ENCODE measurements at regions not wholly inside any gene's neighbourhood (a gene's known extent, or its start where the extent isn't known, plus 50 kb on each side); places are given as distances from the start of the nearest gene placed in this dataset.

DNA sequence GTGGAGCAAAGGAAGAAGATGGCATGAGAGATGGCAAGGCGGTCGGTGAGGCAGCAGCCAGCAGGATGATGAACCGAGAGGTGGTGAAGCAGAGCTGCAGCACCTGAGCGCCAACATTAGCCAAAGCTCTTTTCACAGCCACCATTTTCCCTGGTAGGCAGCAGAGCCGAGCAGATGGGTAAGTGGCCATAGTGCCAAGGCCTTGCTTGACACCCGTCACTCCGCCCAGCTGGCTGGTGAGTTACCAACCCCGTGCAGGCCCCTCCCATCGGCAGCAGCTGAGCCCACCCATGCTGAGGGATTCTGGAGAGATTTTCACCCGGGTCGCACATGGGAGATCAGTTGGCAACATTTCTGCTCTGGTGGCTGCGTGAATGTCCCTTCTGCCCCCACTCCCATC, 647.7 kb downstream of the PTPRU start:
- intact Hi-C loops (cut with micrococcal nuclease), result no loop called here
- Mint-ChIP-seq H3K4me3 (no peak overlapping the region), H3K9me3 (no peaks in the 10 kb centered on the region), H3K27me3 (no peaks in the 10 kb centered on the region), H3K4me1 (no peaks in the 10 kb centered on the region), H3K36me3 (ENCODE audit: low read depth) (no peaks in the 10 kb centered on the region), H3K27ac (no peak overlapping the region)
- DNase-seq, result no peak

DNA sequence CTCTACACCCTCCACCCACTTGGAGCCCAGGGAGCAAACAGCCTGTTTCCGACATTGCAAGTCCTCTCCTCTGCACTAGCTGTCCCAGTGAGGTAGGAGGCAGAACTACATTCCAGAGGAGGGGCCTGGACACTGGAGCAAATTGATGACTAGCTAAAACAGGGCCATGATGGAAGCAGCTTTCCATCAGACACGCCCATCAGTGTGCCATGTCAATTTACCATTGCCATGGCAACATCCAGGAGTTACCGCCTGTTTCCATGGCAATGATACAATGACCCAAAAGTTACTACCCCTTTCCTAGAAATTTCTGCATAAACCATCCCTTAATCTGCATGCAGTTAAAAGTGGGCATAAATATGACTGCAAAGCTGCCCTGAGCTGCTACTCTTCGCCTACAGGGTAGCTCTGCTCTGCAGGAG, 647.1 kb downstream of the PTPRU start:
- Mint-ChIP-seq H3K4me1 (no peaks in the 10 kb centered on the region), H3K9me3 (no peaks in the 10 kb centered on the region), H3K4me3 (no peak overlapping the region), H3K27ac (no peak overlapping the region), H3K27me3 (no peaks in the 10 kb centered on the region), H3K36me3 (ENCODE audit: low read depth) (no peaks in the 10 kb centered on the region)
- intact Hi-C loops (cut with micrococcal nuclease), result no loop called here
- no peak for DNase-seq

DNA sequence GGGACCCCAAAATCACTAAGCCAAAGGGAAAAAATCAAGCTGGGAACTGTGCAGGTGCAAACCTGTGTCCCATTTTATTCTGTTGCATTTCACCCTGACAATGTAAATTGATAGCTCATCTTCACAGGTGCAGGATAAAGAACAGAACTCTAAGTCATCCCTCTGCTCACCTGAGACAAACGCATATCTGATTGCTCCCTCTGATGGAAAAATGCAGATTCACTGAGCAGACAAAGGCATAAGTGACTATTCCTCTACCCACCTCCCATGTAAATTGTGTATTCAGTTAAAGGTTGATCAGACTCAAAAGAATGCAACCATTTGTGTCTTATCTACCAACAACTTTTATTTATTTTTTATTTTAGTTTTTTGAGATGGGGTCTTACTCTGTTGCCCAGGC, 644.2 kb downstream of the PTPRU start:
- Mint-ChIP-seq H3K9me3 (no peaks in the 10 kb centered on the region), H3K27ac (no peak overlapping the region), H3K27me3 (no peaks in the 10 kb centered on the region), H3K36me3 (ENCODE audit: low read depth) (no peaks in the 10 kb centered on the region), H3K4me1 (no peaks in the 10 kb centered on the region), H3K4me3 (no peak overlapping the region)
- intact Hi-C loops (cut with micrococcal nuclease), result no loop called here
- no peak for DNase-seq

DNA sequence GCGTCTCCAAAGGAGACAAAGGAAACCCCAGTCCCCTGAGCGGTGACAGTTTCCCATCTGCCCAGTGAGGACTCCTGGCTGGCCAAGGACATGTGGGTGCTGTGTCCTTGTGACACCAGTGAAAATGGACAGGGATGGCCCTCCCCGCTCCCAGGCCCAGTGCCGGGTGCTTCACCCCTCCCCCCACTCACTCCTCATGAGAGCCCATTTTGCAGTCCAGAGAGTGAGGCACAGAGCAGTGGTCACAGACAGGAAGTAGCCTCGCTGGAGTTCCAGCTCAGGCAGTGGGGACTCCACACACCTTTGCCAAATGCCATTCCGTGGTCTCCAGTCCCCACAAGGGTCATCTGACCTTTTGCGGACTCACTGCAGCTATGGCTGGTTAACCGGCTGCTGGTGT, 642.9 kb downstream of the PTPRU start:
- H3K27me3 Mint-ChIP-seq, result no peaks in the 10 kb centered on the region
- DNase-seq, result no peak
- H3K27ac Mint-ChIP-seq, result no peak overlapping the region
- no peaks in the 10 kb centered on the region for H3K4me1 Mint-ChIP-seq
- H3K36me3 Mint-ChIP-seq (ENCODE audit: low read depth), result no peaks in the 10 kb centered on the region
- no peak overlapping the region for H3K4me3 Mint-ChIP-seq
- no peaks in the 10 kb centered on the region for H3K9me3 Mint-ChIP-seq
- intact Hi-C loops (cut with micrococcal nuclease), result no loop called here

DNA sequence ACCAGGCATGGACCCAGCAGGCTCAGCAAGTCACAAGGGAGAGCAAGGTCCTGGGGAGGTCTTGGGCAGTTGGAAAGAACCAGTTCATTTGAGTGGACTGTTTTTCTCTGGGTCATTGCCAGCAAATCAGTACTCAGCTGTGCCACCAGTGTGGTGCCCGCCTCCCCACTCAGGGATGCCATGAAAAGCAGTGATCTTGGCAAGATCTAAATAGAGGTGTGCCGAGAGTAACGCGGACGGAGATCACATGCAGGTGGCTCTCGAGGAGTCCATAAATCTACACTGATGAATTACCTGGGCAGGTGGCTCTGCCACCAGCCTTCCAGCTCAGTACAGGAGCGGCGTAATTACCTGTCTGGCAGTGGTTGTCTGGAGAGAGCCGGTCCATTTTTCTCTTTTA, 642.2 kb downstream of the PTPRU start:
- DNase-seq, result no peak
- no peaks in the 10 kb centered on the region for H3K36me3 Mint-ChIP-seq (ENCODE audit: low read depth)
- H3K9me3 Mint-ChIP-seq, result no peaks in the 10 kb centered on the region
- H3K4me1 Mint-ChIP-seq, result no peaks in the 10 kb centered on the region
- intact Hi-C loops (cut with micrococcal nuclease), result no loop called here
- no peaks in the 10 kb centered on the region for H3K27me3 Mint-ChIP-seq
- no peak overlapping the region for H3K27ac Mint-ChIP-seq
- no peak overlapping the region for H3K4me3 Mint-ChIP-seq

DNA sequence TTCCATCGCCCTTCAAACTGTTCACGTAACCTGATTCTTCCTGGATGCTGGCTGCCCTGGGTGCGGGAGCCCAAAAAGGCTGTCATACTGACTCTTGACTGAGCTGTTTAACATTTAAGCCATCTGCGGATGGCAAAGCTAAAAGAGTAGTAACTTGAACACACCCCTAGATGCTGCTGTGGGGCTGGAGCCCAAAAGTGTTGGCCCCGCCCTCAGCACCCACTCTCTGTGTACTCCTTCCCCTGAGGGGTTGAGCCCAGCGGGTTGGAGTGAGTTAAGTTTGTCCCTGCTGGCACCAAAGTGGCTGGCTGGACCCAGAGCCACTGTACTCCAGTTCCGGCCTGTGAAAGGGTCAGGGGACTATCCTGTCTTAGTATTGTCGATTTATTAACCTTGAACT, 640.6 kb downstream of the PTPRU start:
- no peak overlapping the region for H3K4me3 Mint-ChIP-seq
- no peak overlapping the region for H3K27ac Mint-ChIP-seq
- H3K4me1 Mint-ChIP-seq, result no peaks in the 10 kb centered on the region

DNA sequence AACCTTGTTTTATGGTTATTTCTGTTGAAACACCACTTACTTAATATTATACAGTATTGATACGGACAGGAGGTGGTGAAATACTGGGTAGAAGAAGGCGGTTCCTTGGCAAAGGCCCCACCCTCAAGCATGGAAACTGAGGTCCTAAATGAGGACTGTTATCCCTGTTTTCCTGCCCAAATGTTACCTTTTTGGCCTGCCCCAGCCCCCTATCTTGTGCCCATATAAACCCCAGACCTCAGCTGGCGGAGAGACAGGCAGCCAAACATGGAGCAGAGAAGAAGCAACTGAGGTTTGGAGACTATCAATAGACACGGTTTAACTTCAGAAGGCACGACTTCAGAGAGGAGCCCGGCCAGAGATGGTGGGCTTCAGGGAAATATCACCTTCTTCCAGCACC, 640.1 kb downstream of the PTPRU start:
- no peak overlapping the region for H3K27ac Mint-ChIP-seq
- no peak for DNase-seq
- no peaks in the 10 kb centered on the region for H3K4me1 Mint-ChIP-seq
- no peak overlapping the region for H3K4me3 Mint-ChIP-seq
- no peaks in the 10 kb centered on the region for H3K36me3 Mint-ChIP-seq (ENCODE audit: low read depth)
- no peaks in the 10 kb centered on the region for H3K9me3 Mint-ChIP-seq
- no peaks in the 10 kb centered on the region for H3K27me3 Mint-ChIP-seq
- intact Hi-C loops (cut with micrococcal nuclease), result no loop called here

More for the DNA sequence above, 640.6 kb downstream of the PTPRU start:
- no peak for DNase-seq
- no peaks in the 10 kb centered on the region for H3K27me3 Mint-ChIP-seq
- no peaks in the 10 kb centered on the region for H3K36me3 Mint-ChIP-seq (ENCODE audit: low read depth)
- H3K9me3 Mint-ChIP-seq, result no peaks in the 10 kb centered on the region
- intact Hi-C loops (cut with micrococcal nuclease), result no loop called here

DNA sequence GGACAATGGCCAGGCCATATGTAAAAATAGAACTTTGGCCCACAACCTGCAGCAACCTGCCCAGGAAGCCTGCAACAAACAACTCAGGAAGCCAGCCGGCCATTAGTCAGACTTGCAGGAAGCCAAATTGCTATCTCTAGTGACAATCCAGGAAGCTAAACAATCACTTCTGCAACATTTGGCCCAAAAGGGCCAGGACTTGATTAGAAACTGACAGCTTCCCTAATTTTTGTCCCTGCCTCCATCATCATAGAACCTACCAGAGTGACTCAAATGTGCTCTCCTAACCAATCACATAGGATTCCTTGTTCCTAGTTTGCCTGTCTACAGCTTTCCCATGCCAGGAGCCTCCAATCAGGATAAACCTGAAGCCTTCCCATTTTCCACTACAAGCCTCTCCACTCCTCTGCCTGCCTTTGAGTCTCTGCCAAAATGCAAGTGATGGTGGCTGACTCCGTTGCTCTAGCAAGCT, 639.3 kb downstream of the PTPRU start:
- no peak overlapping the region for H3K4me3 Mint-ChIP-seq
- no peaks in the 10 kb centered on the region for H3K4me1 Mint-ChIP-seq
- no peaks in the 10 kb centered on the region for H3K36me3 Mint-ChIP-seq (ENCODE audit: low read depth)
- no peak overlapping the region for H3K27ac Mint-ChIP-seq
- DNase-seq, result no peak
- no peaks in the 10 kb centered on the region for H3K27me3 Mint-ChIP-seq
- intact Hi-C loops (cut with micrococcal nuclease), result no loop called here
- no peaks in the 10 kb centered on the region for H3K9me3 Mint-ChIP-seq

DNA sequence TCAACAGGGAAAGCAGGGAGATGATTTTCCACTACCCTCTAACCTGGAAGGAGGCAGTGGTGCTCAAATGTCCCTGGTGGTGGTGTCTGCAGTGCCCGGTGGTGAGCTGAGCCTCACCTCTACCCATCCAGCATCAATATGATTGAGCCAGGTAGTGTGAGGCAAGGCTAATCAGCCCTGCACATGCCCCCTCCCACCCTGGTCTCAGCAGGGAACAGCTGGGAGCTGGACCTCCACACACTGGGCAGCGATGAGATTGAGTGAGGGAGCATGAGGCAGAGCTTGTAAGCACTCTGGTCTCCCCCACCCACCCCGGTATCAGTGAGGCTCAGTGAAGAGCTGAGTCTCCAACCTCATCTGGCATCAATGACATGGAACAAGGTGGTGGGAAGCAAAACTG, 634.3 kb downstream of the PTPRU start:
- H3K4me3 Mint-ChIP-seq, result no peak overlapping the region
- H3K27me3 Mint-ChIP-seq, result no peaks in the 10 kb centered on the region
- no peaks in the 10 kb centered on the region for H3K4me1 Mint-ChIP-seq
- DNase-seq, result no peak
- intact Hi-C loops (cut with micrococcal nuclease), result no loop called here
- no peaks in the 10 kb centered on the region for H3K36me3 Mint-ChIP-seq (ENCODE audit: low read depth)
- no peak overlapping the region for H3K27ac Mint-ChIP-seq
- H3K9me3 Mint-ChIP-seq, result no peaks in the 10 kb centered on the region

DNA sequence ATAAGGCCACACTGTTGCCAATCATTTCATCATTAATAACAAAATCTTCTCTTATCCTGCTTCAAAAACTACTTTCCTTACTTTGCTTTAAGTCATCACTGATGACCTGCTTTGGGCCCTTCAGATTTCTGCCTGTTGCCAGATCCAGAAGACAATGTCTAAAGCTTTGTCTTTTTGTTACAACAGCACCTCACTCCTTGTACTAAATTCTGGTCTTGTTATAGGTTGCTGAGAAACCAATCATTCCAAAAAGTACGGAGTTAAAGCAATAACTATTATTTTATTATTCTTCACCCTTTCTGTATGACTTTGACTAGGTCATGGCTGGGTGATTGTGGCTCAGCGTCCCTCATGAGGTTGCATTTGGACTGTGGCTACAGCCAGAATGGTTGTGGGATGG, 633.5 kb downstream of the PTPRU start:
- intact Hi-C loops (cut with micrococcal nuclease), result no loop called here
- no peak overlapping the region for H3K27ac Mint-ChIP-seq
- no peak for DNase-seq
- no peaks in the 10 kb centered on the region for H3K4me1 Mint-ChIP-seq
- H3K27me3 Mint-ChIP-seq, result no peaks in the 10 kb centered on the region
- H3K36me3 Mint-ChIP-seq (ENCODE audit: low read depth), result no peaks in the 10 kb centered on the region
- no peaks in the 10 kb centered on the region for H3K9me3 Mint-ChIP-seq
- H3K4me3 Mint-ChIP-seq, result no peak overlapping the region

DNA sequence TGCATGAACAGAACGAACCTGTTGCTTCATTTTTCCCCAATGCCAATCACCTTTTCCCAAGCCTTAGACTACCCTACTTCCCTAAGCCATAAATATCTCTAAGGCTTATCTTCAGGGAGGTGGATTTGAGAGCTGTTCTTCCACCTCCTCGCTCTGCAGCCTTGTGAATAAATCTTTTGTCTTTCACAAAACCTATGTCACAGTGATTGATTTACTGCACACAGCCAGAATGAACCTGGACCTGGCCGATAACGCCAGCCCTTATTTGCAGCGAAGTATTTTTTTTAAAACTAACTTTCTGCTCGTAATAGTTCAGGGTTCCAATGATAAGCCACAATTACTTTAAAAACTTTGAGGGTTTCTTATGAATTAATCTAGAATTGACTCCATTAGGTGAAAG, 632.6 kb downstream of the PTPRU start:
- Mint-ChIP-seq H3K4me3 (no peak overlapping the region), H3K9me3 (no peaks in the 10 kb centered on the region), H3K27ac (no peak overlapping the region), H3K27me3 (no peaks in the 10 kb centered on the region), H3K36me3 (ENCODE audit: low read depth) (no peaks in the 10 kb centered on the region), H3K4me1 (no peaks in the 10 kb centered on the region)
- DNase-seq, result no peak
- intact Hi-C loops (cut with micrococcal nuclease), result no loop called here

DNA sequence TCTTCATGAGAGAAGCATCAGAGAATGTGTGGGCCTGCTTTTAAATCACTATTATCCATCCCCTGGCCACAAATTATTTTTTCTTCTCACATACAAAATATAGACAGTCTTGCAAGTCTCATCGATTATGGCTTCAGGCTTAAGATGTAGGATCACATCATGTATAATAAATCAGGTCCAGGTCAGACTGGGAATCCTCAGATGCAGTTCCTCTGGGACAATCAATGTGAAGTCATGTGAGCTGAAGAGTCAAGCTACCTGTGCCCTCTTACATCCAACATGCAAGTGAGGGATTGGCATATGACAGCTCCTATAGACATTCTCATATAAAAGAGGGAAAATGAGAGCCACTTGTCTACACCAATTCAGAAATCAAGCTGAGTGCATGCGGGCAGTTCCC, 631.8 kb downstream of the PTPRU start:
- no peaks in the 10 kb centered on the region for H3K36me3 Mint-ChIP-seq (ENCODE audit: low read depth)
- H3K27me3 Mint-ChIP-seq, result no peaks in the 10 kb centered on the region
- no peaks in the 10 kb centered on the region for H3K4me1 Mint-ChIP-seq
- H3K27ac Mint-ChIP-seq, result no peak overlapping the region
- no peak overlapping the region for H3K4me3 Mint-ChIP-seq
- intact Hi-C loops (cut with micrococcal nuclease), result no loop called here
- no peaks in the 10 kb centered on the region for H3K9me3 Mint-ChIP-seq
- no peak for DNase-seq

DNA sequence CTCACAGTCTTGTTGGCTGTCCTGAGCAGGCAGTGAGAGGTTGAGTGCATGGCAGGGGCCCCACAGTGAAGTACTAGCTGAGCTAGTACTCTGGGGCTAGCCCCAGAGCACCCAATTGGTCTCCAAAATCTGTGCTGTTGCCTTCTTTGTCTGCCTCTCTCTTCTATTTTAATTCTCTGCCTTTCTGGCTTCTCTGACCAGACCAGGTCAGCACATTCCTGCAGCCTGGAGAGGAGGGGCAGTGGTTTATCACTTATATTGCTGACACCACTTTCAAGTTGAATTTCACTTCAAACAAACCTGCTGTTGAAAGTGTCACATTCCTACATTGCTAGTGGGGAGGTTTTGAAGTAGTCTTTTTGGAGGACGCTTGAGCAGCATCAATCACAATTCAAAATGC, 628.7 kb downstream of the PTPRU start:
- intact Hi-C loops (cut with micrococcal nuclease), result no loop called here
- Mint-ChIP-seq H3K4me1 (no peaks in the 10 kb centered on the region), H3K9me3 (peaks cover 12% of the 10 kb centered on the region), H3K27ac (no peak overlapping the region), H3K27me3 (no peaks in the 10 kb centered on the region), H3K4me3 (no peak overlapping the region), H3K36me3 (ENCODE audit: low read depth) (no peaks in the 10 kb centered on the region)
- DNase-seq, result no peak

DNA sequence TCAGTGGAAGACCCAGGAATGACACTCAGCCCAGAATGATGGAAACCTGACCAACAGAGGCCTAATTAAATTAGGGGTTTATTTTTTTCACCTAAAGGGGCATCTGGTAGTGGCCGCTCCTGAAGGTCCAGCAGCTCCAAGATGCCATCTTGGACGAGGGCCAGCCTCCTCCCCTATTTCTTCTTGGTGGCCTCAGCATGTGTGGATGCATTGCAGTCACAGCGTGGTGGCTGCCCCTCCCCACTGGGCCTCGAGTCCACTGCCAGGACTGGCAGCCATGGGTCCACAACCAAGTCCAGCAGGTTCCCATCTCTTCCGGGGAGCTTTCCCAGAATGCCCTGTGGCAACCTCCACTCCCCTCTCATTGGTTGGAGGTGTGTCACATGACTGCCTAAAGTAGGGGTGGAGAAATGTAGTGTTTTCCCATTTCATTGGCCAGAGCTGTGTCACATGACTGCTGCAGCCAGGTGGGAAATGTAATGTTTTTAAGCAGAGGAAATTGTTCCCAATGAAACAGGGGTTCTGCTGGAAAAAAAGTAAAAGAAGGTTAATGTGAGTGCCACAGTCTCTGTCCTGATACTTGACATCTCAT, 628.2 kb downstream of the PTPRU start:
- Mint-ChIP-seq H3K27ac (no peak overlapping the region), H3K27me3 (no peaks in the 10 kb centered on the region), H3K36me3 (ENCODE audit: low read depth) (no peaks in the 10 kb centered on the region), H3K4me3 (no peak overlapping the region), H3K9me3 (peaks cover 12% of the 10 kb centered on the region), H3K4me1 (no peaks in the 10 kb centered on the region)
- intact Hi-C loops (cut with micrococcal nuclease), result no loop called here
- DNase-seq, result no peak

DNA sequence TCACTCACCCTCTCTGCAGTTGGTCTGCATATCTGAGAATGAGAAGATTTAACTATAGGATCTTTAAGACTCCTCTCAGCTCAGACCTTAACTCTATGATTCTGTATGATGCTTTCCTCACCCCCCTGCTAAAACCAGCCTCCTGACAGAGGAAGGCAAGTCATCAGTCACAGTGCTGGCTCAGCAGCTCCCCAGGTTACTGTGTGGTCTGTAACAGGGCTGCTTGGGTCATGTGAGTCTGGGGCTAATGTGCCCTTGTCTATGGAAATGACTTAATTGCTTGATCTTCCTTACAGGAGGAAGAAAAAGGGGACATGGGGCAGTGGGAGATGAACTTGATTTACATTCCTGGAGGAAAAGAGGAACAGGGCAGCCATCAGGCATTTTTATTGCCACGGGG, 625.6 kb downstream of the PTPRU start:
- Mint-ChIP-seq H3K9me3 (peaks cover 12% of the 10 kb centered on the region), H3K36me3 (ENCODE audit: low read depth) (no peaks in the 10 kb centered on the region), H3K4me3 (no peak overlapping the region), H3K27ac (no peak overlapping the region), H3K27me3 (no peaks in the 10 kb centered on the region), H3K4me1 (no peaks in the 10 kb centered on the region)
- intact Hi-C loops (cut with micrococcal nuclease), result no loop called here
- DNase-seq, result no peak

Measured in activated CD4-positive, alpha-beta T cell treated with anti-CD3 and anti-CD28 coated beads, Interleukin-2, amount 10 ng/mL, durations not matched to agents 24 days and 14 days (primary cell).